ENCODE measurements at regions not wholly inside any gene's neighbourhood (a gene's known extent, or its start where the extent isn't known, plus 50 kb on each side); places are given as distances from the start of the nearest gene placed in this dataset.

DNA sequence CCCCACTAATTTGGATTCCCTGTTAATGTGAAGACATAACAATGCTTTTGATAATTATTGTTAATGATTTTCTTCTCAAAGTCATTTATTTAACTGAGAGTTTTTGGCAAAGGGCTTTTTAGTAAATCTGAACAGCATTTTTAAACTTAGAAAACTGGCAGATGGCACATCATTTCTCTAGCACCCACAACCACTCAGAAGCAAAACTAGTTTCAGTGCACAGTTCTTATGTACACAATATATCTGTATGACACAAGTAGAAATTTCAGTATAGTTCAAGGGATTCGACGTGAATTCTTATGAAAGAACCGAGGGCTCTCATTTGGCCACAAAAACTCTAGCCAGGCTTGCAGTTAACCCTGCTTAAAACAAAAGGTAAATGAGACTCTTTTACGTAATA is 231.4 kb upstream of the CDH9 start:
- Mint-ChIP-seq H3K27ac (no peak overlapping the region), H3K27me3 (ENCODE audit: insufficient read depth, low read depth, poor library complexity) (peaks cover 1% of the 10 kb centered on the region), H3K9me3 (peaks cover 12% of the 10 kb centered on the region), H3K4me1 (no peaks in the 10 kb centered on the region), H3K4me3 (no peak overlapping the region), H3K36me3 (ENCODE audit: low read depth) (peaks cover 15% of the 10 kb centered on the region; the same call in 2 of the 3 replicates)
- ATAC-seq: no peak
- no peaks in the 10 kb centered on the region for H3F3A ChIP-seq (replicated peaks; ENCODE audit: low read depth)
- H2AFZ ChIP-seq: no peak overlapping the region
- no peaks in the 10 kb centered on the region for H3K27me3 ChIP-seq (ENCODE audit: insufficient read depth)
- no peaks in the 10 kb centered on the region for H4K20me1 ChIP-seq (replicated peaks; ENCODE audit: insufficient read depth)
- DNase-seq (ENCODE audit: low spot score): no peak
- H3K27ac ChIP-seq (ENCODE audit: low read depth): no peak overlapping the region
- no peaks in the 10 kb centered on the region for H3K4me1 ChIP-seq (ENCODE audit: insufficient read depth)
- 0 out of 2 replicates have a peak, but pooled peaks cover 2% of the 10 kb centered on the region for H3K36me3 ChIP-seq (ENCODE audit: insufficient read depth)
- no peaks in the 10 kb centered on the region for H3K79me2 ChIP-seq (replicated peaks; ENCODE audit: insufficient read depth)
- TF ChIP-seq NANOG (IDR thresholded peaks at IDR 0.05; ENCODE audit: borderline replicate concordance) (no peak), CREB1 (CRISPR knock-in tag; IDR thresholded peaks at IDR 0.05; ENCODE audit: low read depth) (no peak), STAT1 (IDR thresholded peaks at IDR 0.05; ENCODE audit: unreplicated experiment) (no peak), POLR2AphosphoS5 (IDR thresholded peaks at IDR 0.05; ENCODE audit: low read depth) (no peak), ZNF114 (CRISPR knock-in tag; IDR thresholded peaks at IDR 0.05) (no peak), JUNB (IDR thresholded peaks at IDR 0.05; ENCODE audit: unreplicated experiment) (no peak), EZH2phosphoT487 (IDR thresholded peaks at IDR 0.05; ENCODE audit: unreplicated experiment) (no peak), ZNF331 (CRISPR knock-in tag; IDR thresholded peaks at IDR 0.05; ENCODE audit: low read depth) (no peak), EZH2 (IDR thresholded peaks at IDR 0.05; ENCODE audit: low read depth, unreplicated experiment) (no peak)
- TF ChIP-seq, protein P1, sequence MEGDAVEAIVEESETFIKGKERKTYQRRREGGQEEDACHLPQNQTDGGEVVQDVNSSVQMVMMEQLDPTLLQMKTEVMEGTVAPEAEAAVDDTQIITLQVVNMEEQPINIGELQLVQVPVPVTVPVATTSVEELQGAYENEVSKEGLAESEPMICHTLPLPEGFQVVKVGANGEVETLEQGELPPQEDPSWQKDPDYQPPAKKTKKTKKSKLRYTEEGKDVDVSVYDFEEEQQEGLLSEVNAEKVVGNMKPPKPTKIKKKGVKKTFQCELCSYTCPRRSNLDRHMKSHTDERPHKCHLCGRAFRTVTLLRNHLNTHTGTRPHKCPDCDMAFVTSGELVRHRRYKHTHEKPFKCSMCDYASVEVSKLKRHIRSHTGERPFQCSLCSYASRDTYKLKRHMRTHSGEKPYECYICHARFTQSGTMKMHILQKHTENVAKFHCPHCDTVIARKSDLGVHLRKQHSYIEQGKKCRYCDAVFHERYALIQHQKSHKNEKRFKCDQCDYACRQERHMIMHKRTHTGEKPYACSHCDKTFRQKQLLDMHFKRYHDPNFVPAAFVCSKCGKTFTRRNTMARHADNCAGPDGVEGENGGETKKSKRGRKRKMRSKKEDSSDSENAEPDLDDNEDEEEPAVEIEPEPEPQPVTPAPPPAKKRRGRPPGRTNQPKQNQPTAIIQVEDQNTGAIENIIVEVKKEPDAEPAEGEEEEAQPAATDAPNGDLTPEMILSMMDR (conservative IDR thresholded peaks at IDR 0.05; ENCODE audit: low read depth in 2 of 2): no peak
- TF ChIP-seq, protein P2, sequence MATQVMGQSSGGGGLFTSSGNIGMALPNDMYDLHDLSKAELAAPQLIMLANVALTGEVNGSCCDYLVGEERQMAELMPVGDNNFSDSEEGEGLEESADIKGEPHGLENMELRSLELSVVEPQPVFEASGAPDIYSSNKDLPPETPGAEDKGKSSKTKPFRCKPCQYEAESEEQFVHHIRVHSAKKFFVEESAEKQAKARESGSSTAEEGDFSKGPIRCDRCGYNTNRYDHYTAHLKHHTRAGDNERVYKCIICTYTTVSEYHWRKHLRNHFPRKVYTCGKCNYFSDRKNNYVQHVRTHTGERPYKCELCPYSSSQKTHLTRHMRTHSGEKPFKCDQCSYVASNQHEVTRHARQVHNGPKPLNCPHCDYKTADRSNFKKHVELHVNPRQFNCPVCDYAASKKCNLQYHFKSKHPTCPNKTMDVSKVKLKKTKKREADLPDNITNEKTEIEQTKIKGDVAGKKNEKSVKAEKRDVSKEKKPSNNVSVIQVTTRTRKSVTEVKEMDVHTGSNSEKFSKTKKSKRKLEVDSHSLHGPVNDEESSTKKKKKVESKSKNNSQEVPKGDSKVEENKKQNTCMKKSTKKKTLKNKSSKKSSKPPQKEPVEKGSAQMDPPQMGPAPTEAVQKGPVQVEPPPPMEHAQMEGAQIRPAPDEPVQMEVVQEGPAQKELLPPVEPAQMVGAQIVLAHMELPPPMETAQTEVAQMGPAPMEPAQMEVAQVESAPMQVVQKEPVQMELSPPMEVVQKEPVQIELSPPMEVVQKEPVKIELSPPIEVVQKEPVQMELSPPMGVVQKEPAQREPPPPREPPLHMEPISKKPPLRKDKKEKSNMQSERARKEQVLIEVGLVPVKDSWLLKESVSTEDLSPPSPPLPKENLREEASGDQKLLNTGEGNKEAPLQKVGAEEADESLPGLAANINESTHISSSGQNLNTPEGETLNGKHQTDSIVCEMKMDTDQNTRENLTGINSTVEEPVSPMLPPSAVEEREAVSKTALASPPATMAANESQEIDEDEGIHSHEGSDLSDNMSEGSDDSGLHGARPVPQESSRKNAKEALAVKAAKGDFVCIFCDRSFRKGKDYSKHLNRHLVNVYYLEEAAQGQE (IDR thresholded peaks at IDR 0.05; ENCODE audit: unreplicated experiment): no peak
- TF ChIP-seq, protein P3, sequence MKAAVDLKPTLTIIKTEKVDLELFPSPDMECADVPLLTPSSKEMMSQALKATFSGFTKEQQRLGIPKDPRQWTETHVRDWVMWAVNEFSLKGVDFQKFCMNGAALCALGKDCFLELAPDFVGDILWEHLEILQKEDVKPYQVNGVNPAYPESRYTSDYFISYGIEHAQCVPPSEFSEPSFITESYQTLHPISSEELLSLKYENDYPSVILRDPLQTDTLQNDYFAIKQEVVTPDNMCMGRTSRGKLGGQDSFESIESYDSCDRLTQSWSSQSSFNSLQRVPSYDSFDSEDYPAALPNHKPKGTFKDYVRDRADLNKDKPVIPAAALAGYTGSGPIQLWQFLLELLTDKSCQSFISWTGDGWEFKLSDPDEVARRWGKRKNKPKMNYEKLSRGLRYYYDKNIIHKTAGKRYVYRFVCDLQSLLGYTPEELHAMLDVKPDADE (IDR thresholded peaks at IDR 0.05): no peak
- TF ChIP-seq, protein P4, sequence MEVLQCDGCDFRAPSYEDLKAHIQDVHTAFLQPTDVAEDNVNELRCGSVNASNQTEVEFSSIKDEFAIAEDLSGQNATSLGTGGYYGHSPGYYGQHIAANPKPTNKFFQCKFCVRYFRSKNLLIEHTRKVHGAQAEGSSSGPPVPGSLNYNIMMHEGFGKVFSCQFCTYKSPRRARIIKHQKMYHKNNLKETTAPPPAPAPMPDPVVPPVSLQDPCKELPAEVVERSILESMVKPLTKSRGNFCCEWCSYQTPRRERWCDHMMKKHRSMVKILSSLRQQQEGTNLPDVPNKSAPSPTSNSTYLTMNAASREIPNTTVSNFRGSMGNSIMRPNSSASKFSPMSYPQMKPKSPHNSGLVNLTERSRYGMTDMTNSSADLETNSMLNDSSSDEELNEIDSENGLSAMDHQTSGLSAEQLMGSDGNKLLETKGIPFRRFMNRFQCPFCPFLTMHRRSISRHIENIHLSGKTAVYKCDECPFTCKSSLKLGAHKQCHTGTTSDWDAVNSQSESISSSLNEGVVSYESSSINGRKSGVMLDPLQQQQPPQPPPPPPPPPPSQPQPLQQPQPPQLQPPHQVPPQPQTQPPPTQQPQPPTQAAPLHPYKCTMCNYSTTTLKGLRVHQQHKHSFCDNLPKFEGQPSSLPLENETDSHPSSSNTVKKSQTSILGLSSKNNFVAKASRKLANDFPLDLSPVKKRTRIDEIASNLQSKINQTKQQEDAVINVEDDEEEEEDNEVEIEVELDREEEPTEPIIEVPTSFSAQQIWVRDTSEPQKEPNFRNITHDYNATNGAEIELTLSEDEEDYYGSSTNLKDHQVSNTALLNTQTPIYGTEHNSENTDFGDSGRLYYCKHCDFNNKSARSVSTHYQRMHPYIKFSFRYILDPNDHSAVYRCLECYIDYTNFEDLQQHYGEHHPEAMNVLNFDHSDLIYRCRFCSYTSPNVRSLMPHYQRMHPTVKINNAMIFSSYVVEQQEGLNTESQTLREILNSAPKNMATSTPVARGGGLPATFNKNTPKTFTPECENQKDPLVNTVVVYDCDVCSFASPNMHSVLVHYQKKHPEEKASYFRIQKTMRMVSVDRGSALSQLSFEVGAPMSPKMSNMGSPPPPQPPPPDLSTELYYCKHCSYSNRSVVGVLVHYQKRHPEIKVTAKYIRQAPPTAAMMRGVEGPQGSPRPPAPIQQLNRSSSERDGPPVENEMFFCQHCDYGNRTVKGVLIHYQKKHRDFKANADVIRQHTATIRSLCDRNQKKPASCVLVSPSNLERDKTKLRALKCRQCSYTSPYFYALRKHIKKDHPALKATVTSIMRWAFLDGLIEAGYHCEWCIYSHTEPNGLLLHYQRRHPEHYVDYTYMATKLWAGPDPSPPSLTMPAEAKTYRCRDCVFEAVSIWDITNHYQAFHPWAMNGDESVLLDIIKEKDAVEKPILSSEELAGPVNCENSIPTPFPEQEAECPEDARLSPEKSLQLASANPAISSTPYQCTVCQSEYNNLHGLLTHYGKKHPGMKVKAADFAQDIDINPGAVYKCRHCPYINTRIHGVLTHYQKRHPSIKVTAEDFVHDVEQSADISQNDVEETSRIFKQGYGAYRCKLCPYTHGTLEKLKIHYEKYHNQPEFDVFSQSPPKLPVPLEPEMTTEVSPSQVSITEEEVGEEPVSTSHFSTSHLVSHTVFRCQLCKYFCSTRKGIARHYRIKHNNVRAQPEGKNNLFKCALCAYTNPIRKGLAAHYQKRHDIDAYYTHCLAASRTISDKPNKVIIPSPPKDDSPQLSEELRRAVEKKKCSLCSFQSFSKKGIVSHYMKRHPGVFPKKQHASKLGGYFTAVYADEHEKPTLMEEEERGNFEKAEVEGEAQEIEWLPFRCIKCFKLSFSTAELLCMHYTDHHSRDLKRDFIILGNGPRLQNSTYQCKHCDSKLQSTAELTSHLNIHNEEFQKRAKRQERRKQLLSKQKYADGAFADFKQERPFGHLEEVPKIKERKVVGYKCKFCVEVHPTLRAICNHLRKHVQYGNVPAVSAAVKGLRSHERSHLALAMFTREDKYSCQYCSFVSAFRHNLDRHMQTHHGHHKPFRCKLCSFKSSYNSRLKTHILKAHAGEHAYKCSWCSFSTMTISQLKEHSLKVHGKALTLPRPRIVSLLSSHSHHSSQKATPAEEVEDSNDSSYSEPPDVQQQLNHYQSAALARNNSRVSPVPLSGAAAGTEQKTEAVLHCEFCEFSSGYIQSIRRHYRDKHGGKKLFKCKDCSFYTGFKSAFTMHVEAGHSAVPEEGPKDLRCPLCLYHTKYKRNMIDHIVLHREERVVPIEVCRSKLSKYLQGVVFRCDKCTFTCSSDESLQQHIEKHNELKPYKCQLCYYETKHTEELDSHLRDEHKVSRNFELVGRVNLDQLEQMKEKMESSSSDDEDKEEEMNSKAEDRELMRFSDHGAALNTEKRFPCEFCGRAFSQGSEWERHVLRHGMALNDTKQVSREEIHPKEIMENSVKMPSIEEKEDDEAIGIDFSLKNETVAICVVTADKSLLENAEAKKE (CRISPR knock-in tag; IDR thresholded peaks at IDR 0.05): no peak
- no peaks in the 10 kb centered on the region for H3K9me2 ChIP-seq (ENCODE audit: insufficient read depth)
- H3K4me3 ChIP-seq: no peak overlapping the region
- H3K4me2 ChIP-seq: no peak overlapping the region

All from GM23338 (cell line).